ENCODE measurements at regions not wholly inside any gene's neighbourhood (a gene's known extent, or its start where the extent isn't known, plus 50 kb on each side); places are given as distances from the start of the nearest gene placed in this dataset.

- TF ChIP-seq FOXA1 (IDR thresholded peaks at IDR 0.05) (no peak), FOXA1 (CRISPR knock-in tag; IDR thresholded peaks at IDR 0.05) (peak; percentile 36; the same call in 1 of the 2 replicates), RARA (CRISPR knock-in tag; IDR thresholded peaks at IDR 0.05) (peak; percentile 60), ZMYM4 (CRISPR knock-in tag; IDR thresholded peaks at IDR 0.05) (0 out of 2 replicates have a peak, but pooled peaks have one; percentile 29), ZNF326 (CRISPR knock-in tag; IDR thresholded peaks at IDR 0.05; ENCODE audit: borderline replicate concordance) (no peak), GATAD1 (CRISPR knock-in tag; IDR thresholded peaks at IDR 0.05) (no peak), ZNF710 (CRISPR knock-in tag; IDR thresholded peaks at IDR 0.05; ENCODE audit: borderline replicate concordance) (no peak), ZNF580 (CRISPR knock-in tag; IDR thresholded peaks at IDR 0.05; ENCODE audit: borderline replicate concordance, low read depth) (no peak), ARID2 (CRISPR knock-in tag; IDR thresholded peaks at IDR 0.05; ENCODE audit: borderline replicate concordance) (no peak), BATF2 (CRISPR knock-in tag; IDR thresholded peaks at IDR 0.05) (no peak), ZNF720 (CRISPR knock-in tag; IDR thresholded peaks at IDR 0.05) (no peak), ISL2 (CRISPR knock-in tag; IDR thresholded peaks at IDR 0.05) (0 out of 2 replicates have a peak, but pooled peaks have one; percentile 48), MED1 (CRISPR knock-in tag; IDR thresholded peaks at IDR 0.05) (peak; percentile 54; the same call in 1 of the 2 replicates), ZHX1 (CRISPR knock-in tag; IDR thresholded peaks at IDR 0.05; ENCODE audit: low read depth) (0 out of 2 replicates have a peak, but pooled peaks have one; percentile 28), ZNF10 (CRISPR knock-in tag; IDR thresholded peaks at IDR 0.05; ENCODE audit: borderline replicate concordance, low read depth) (no peak), SP1 (IDR thresholded peaks at IDR 0.05) (no peak), SP1 (CRISPR knock-in tag; IDR thresholded peaks at IDR 0.05) (no peak), ONECUT2 (CRISPR knock-in tag; IDR thresholded peaks at IDR 0.05) (no peak), SNRNP70 (IDR thresholded peaks at IDR 0.05; ENCODE audit: low read depth, low read length) (no peak), ZNF790 (CRISPR knock-in tag; IDR thresholded peaks at IDR 0.05; ENCODE audit: borderline replicate concordance) (no peak), SP5 (CRISPR knock-in tag; IDR thresholded peaks at IDR 0.05; ENCODE audit: borderline replicate concordance, low read depth) (no peak), IKZF4 (CRISPR knock-in tag; IDR thresholded peaks at IDR 0.05; ENCODE audit: borderline replicate concordance, low read depth, not compliant biosample characterization) (no peak), ZNF251 (CRISPR knock-in tag; IDR thresholded peaks at IDR 0.05) (no peak), ZFP41 (CRISPR knock-in tag; IDR thresholded peaks at IDR 0.05; ENCODE audit: borderline replicate concordance) (no peak), EZH2 (conservative IDR thresholded peaks at IDR 0.05; ENCODE audit: low read depth, low read length) (no peak), NR2F6 (IDR thresholded peaks at IDR 0.05) (peak; percentile 55; the same call in 1 of the 2 replicates), NR2F6 (CRISPR knock-in tag; IDR thresholded peaks at IDR 0.05) (peak; percentile 7; the same call in 1 of the 2 replicates)
Observed at GRCh38 chr4:184896868-184897715, 71.3 kb upstream of the ACSL1 start (continued).

Measured in HepG2 (cell line).